Stimulated activated memory B cell treated with anti-CD40 and anti-IgM and Interleukin-4, amounts not matched to agents 10 μg/mL and 1 μg/mL and 100 μg/mL, for 72 hours (primary cell): ENCODE measurements at regions not wholly inside any gene's neighbourhood (a gene's known extent, or its start where the extent isn't known, plus 50 kb on each side); places are given as distances from the start of the nearest gene placed in this dataset.
"Not testable (repeated sequence)": the region's sequence is repeated elsewhere in the genome, so short reads cannot be mapped to it uniquely, and the experiment has no call there.

ENCODE experiments used
- ATAC-seq: fragments of 150-1000 bp; cut with Tn5 transposase; 2 replicates; pipeline ENCODE4 v1.10.0; 2021
- H3K27ac Mint-ChIP-seq: one replicate; pipeline ENCODE4 v1.8.0; 2022; ENCODE audit warnings: mild to moderate bottlenecking, mixed read lengths
- H3K27me3 Mint-ChIP-seq: one replicate; pipeline ENCODE4 v1.8.0; 2022; ENCODE audit warnings: mixed read lengths
- H3K36me3 Mint-ChIP-seq: one replicate; pipeline ENCODE4 v1.8.0; 2022; ENCODE audit warnings: mixed read lengths
- H3K4me1 Mint-ChIP-seq: one replicate; pipeline ENCODE4 v1.8.0; 2022; ENCODE audit warnings: mixed read lengths
- H3K4me3 Mint-ChIP-seq: one replicate; pipeline ENCODE4 v1.8.0; 2022; ENCODE audit warnings: mild to moderate bottlenecking, moderate library complexity, mixed read lengths
- H3K9me3 Mint-ChIP-seq: one replicate; pipeline ENCODE4 v1.8.0; 2022; ENCODE audit warnings: mixed read lengths

- H3K4me3 Mint-ChIP-seq, result no peak overlapping the region
These were observed 101.5 kb downstream of the TAF11L14 start for GRCh38 chr5:17735761-17736160.

GRCh38 chr5:17737092-17737491 is 102.8 kb downstream of the TAF11L14 start:
- H3K4me3 Mint-ChIP-seq, result no peak overlapping the region
- H3K4me1 Mint-ChIP-seq, result no peaks in the 10 kb centered on the region
- no peak overlapping the region for H3K27ac Mint-ChIP-seq
- no peak for ATAC-seq
- no peaks in the 10 kb centered on the region for H3K9me3 Mint-ChIP-seq
- H3K36me3 Mint-ChIP-seq, result no peaks in the 10 kb centered on the region
- no peaks in the 10 kb centered on the region for H3K27me3 Mint-ChIP-seq

More at GRCh38 chr5:17735761-17736160, 101.5 kb downstream of the TAF11L14 start:
- H3K27ac Mint-ChIP-seq, result no peak overlapping the region
- no peak for ATAC-seq
- H3K27me3 Mint-ChIP-seq, result no peaks in the 10 kb centered on the region
- H3K4me1 Mint-ChIP-seq, result no peaks in the 10 kb centered on the region
- no peaks in the 10 kb centered on the region for H3K9me3 Mint-ChIP-seq
- no peaks in the 10 kb centered on the region for H3K36me3 Mint-ChIP-seq

- ATAC-seq, result no peak
- Mint-ChIP-seq H3K27ac (no peak overlapping the region), H3K4me1 (no peaks in the 10 kb centered on the region), H3K36me3 (no peaks in the 10 kb centered on the region), H3K4me3 (no peak overlapping the region), H3K27me3 (no peaks in the 10 kb centered on the region), H3K9me3 (no peaks in the 10 kb centered on the region)
These were observed 104.2 kb downstream of the TAF11L14 start for GRCh38 chr5:17738446-17738845.

GRCh38 chr5:17743580-17744435 is 109.5 kb downstream of the TAF11L14 start:
- no peak overlapping the region for H3K4me3 Mint-ChIP-seq
- H3K27ac Mint-ChIP-seq, result no peak overlapping the region
- ATAC-seq, result no peak
- no peaks in the 10 kb centered on the region for H3K9me3 Mint-ChIP-seq
- H3K36me3 Mint-ChIP-seq, result no peaks in the 10 kb centered on the region
- H3K4me1 Mint-ChIP-seq, result no peaks in the 10 kb centered on the region
- no peaks in the 10 kb centered on the region for H3K27me3 Mint-ChIP-seq

- H3K4me3 Mint-ChIP-seq, result no peak overlapping the region
- H3K27ac Mint-ChIP-seq, result no peak overlapping the region
- no peaks in the 10 kb centered on the region for H3K4me1 Mint-ChIP-seq
- no peak for ATAC-seq
- H3K36me3 Mint-ChIP-seq, result no peaks in the 10 kb centered on the region
- no peaks in the 10 kb centered on the region for H3K9me3 Mint-ChIP-seq
- no peaks in the 10 kb centered on the region for H3K27me3 Mint-ChIP-seq
These were observed 113.9 kb downstream of the TAF11L14 start for GRCh38 chr5:17748201-17748600.

- H3K4me1 Mint-ChIP-seq, result no peaks in the 10 kb centered on the region
- no peaks in the 10 kb centered on the region for H3K36me3 Mint-ChIP-seq
- H3K4me3 Mint-ChIP-seq, result no peak overlapping the region
- no peaks in the 10 kb centered on the region for H3K9me3 Mint-ChIP-seq
- H3K27me3 Mint-ChIP-seq, result no peaks in the 10 kb centered on the region
- no peak for ATAC-seq
- H3K27ac Mint-ChIP-seq, result no peak overlapping the region
These were observed 114.7 kb downstream of the TAF11L14 start for GRCh38 chr5:17748941-17749340.

- not testable (repeated sequence) for ATAC-seq, H3K4me3 Mint-ChIP-seq
These were observed 121.1 kb downstream of the TAF11L14 start for GRCh38 chr5:17755406-17755805.

GRCh38 chr5:17761326-17761725 is 127.1 kb downstream of the TAF11L14 start:
- H3K36me3 Mint-ChIP-seq, result no peaks in the 10 kb centered on the region
- H3K4me1 Mint-ChIP-seq, result no peaks in the 10 kb centered on the region
- H3K27me3 Mint-ChIP-seq, result no peaks in the 10 kb centered on the region
- ATAC-seq, result no peak
- H3K27ac Mint-ChIP-seq, result no peak overlapping the region
- no peaks in the 10 kb centered on the region for H3K9me3 Mint-ChIP-seq
- no peak overlapping the region for H3K4me3 Mint-ChIP-seq

More at GRCh38 chr5:17755406-17755805, 121.1 kb downstream of the TAF11L14 start:
- not testable (repeated sequence) for H3K36me3 Mint-ChIP-seq, H3K27ac Mint-ChIP-seq, H3K27me3 Mint-ChIP-seq, H3K4me1 Mint-ChIP-seq, H3K9me3 Mint-ChIP-seq

- Mint-ChIP-seq H3K9me3 (no peaks in the 10 kb centered on the region), H3K4me1 (no peaks in the 10 kb centered on the region), H3K4me3 (no peak overlapping the region), H3K36me3 (no peaks in the 10 kb centered on the region), H3K27ac (no peak overlapping the region), H3K27me3 (no peaks in the 10 kb centered on the region)
- ATAC-seq, result no peak
These were observed 129.0 kb downstream of the TAF11L14 start for GRCh38 chr5:17763301-17763700.

GRCh38 chr5:17766031-17766430 is 131.8 kb downstream of the TAF11L14 start:
- Mint-ChIP-seq H3K27me3 (no peaks in the 10 kb centered on the region), H3K27ac (no peak overlapping the region)

GRCh38 chr5:17769277-17769676 is 135.0 kb downstream of the TAF11L14 start:
- no peaks in the 10 kb centered on the region for H3K36me3 Mint-ChIP-seq
- ATAC-seq, result no peak
- H3K4me3 Mint-ChIP-seq, result no peak overlapping the region
- no peak overlapping the region for H3K27ac Mint-ChIP-seq
- no peaks in the 10 kb centered on the region for H3K9me3 Mint-ChIP-seq
- no peaks in the 10 kb centered on the region for H3K4me1 Mint-ChIP-seq
- H3K27me3 Mint-ChIP-seq, result no peaks in the 10 kb centered on the region

More at GRCh38 chr5:17766031-17766430, 131.8 kb downstream of the TAF11L14 start:
- Mint-ChIP-seq H3K9me3 (no peaks in the 10 kb centered on the region), H3K4me1 (no peaks in the 10 kb centered on the region), H3K36me3 (no peaks in the 10 kb centered on the region), H3K4me3 (no peak overlapping the region)
- ATAC-seq, result no peak

- no peak overlapping the region for H3K4me3 Mint-ChIP-seq
- H3K27me3 Mint-ChIP-seq, result no peaks in the 10 kb centered on the region
- no peak overlapping the region for H3K27ac Mint-ChIP-seq
- no peaks in the 10 kb centered on the region for H3K9me3 Mint-ChIP-seq
- H3K36me3 Mint-ChIP-seq, result no peaks in the 10 kb centered on the region
- peak; percentile 36 for ATAC-seq
- no peaks in the 10 kb centered on the region for H3K4me1 Mint-ChIP-seq
These were observed 138.0 kb downstream of the TAF11L14 start for GRCh38 chr5:17772232-17772631.

- peak; percentile 41 for ATAC-seq
- H3K27ac Mint-ChIP-seq, result no peak overlapping the region
- H3K4me1 Mint-ChIP-seq, result no peaks in the 10 kb centered on the region
- H3K36me3 Mint-ChIP-seq, result no peaks in the 10 kb centered on the region
- no peak overlapping the region for H3K4me3 Mint-ChIP-seq
- no peaks in the 10 kb centered on the region for H3K9me3 Mint-ChIP-seq
- H3K27me3 Mint-ChIP-seq, result no peaks in the 10 kb centered on the region
These were observed 151.5 kb downstream of the TAF11L14 start for GRCh38 chr5:17785774-17786173.

GRCh38 chr5:17788351-17788750 is 154.1 kb downstream of the TAF11L14 start:
- no peak overlapping the region for H3K4me3 Mint-ChIP-seq
- H3K36me3 Mint-ChIP-seq, result no peaks in the 10 kb centered on the region
- H3K27me3 Mint-ChIP-seq, result no peaks in the 10 kb centered on the region
- no peaks in the 10 kb centered on the region for H3K4me1 Mint-ChIP-seq
- H3K9me3 Mint-ChIP-seq, result no peaks in the 10 kb centered on the region
- no peak overlapping the region for H3K27ac Mint-ChIP-seq
- no peak for ATAC-seq

GRCh38 chr5:17794201-17794600 is 159.9 kb downstream of the TAF11L14 start:
- H3K9me3 Mint-ChIP-seq, result no peaks in the 10 kb centered on the region
- no peak overlapping the region for H3K4me3 Mint-ChIP-seq
- H3K36me3 Mint-ChIP-seq, result no peaks in the 10 kb centered on the region
- no peaks in the 10 kb centered on the region for H3K4me1 Mint-ChIP-seq
- H3K27ac Mint-ChIP-seq, result no peak overlapping the region
- no peaks in the 10 kb centered on the region for H3K27me3 Mint-ChIP-seq
- no peak for ATAC-seq

- Mint-ChIP-seq H3K36me3 (no peaks in the 10 kb centered on the region), H3K27me3 (no peaks in the 10 kb centered on the region), H3K4me1 (no peaks in the 10 kb centered on the region), H3K27ac (no peak overlapping the region), H3K4me3 (no peak overlapping the region), H3K9me3 (no peaks in the 10 kb centered on the region)
- ATAC-seq, result no peak
These were observed 160.6 kb downstream of the TAF11L14 start for GRCh38 chr5:17794815-17795214.
